ENCODE measurements at regions not wholly inside any gene's neighbourhood (a gene's known extent, or its start where the extent isn't known, plus 50 kb on each side); places are given as distances from the start of the nearest gene placed in this dataset.

DNA sequence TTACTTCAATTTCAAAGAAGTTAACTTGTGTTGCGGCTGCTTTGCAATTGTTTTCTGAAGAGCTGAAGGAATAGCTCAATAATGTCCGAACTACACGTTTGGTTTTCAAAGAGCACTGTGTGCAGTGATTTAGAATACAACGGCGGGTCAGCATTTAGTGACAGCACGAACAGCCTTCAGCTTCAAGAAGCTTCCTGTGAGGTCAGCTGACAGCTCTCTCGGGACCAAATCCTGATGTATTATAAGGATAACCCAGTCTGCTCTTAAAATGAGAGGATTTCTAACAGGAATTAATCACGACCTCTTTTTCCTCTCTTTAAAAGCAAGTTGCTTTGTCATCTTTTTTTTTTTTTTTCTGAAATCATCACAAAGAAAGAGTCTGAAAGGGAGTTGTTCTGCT lies 97.9 kb upstream of the UNC13C start:
- Histone ChIP-seq H3K4me3 (ENCODE audit: low read length in 2 of 2) (no peak overlapping the region), H3K27me3 (ENCODE audit: control insufficient read depth in 1 of 2, insufficient read depth in 2 of 2, low read length in 2 of 2) (no peaks in the 10 kb centered on the region), H3K9ac (ENCODE audit: low read length in 2 of 2) (no peak overlapping the region), H3K4me1 (ENCODE audit: control insufficient read depth, insufficient read depth, low read length) (no peaks in the 10 kb centered on the region), H3K9me3 (ENCODE audit: control insufficient read depth in 2 of 2, low read length in 2 of 2) (no peaks in the 10 kb centered on the region), H3K36me3 (ENCODE audit: control insufficient read depth in 2 of 2, insufficient read depth in 2 of 2, low read length in 2 of 2) (no peaks in the 10 kb centered on the region), H3K27ac (ENCODE audit: low read length) (no peak overlapping the region)

DNA sequence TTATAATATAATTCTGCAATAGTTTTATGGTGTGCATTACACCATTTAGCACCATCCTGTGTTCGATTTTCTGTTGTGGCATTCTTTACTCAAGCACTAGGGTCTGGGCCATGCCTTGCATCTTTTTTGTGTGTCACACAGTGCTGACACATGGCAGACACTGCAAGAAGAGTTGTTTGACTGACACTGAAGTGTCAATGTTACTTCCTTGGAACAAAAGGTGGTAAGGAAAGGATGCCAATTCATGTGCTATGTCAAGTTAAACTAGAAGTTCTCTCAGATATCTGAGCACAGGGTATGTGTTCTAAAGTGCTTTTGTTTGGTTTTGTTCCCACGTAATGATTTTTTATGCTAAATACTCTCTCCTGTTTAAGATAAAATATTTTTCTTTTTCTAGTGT lies 102.5 kb upstream of the UNC13C start:
- H3K4me1 ChIP-seq (ENCODE audit: control insufficient read depth, insufficient read depth, low read length): no peaks in the 10 kb centered on the region
- no peak overlapping the region for H3K4me3 ChIP-seq (ENCODE audit: low read length in 2 of 2)
- H3K36me3 ChIP-seq (ENCODE audit: control insufficient read depth in 2 of 2, insufficient read depth in 2 of 2, low read length in 2 of 2): no peaks in the 10 kb centered on the region
- H3K9ac ChIP-seq (ENCODE audit: low read length in 2 of 2): no peak overlapping the region
- no peaks in the 10 kb centered on the region for H3K27me3 ChIP-seq (ENCODE audit: control insufficient read depth in 1 of 2, insufficient read depth in 2 of 2, low read length in 2 of 2)
- no peak overlapping the region for H3K27ac ChIP-seq (ENCODE audit: low read length)
- H3K9me3 ChIP-seq (ENCODE audit: control insufficient read depth in 2 of 2, low read length in 2 of 2): no peaks in the 10 kb centered on the region

DNA sequence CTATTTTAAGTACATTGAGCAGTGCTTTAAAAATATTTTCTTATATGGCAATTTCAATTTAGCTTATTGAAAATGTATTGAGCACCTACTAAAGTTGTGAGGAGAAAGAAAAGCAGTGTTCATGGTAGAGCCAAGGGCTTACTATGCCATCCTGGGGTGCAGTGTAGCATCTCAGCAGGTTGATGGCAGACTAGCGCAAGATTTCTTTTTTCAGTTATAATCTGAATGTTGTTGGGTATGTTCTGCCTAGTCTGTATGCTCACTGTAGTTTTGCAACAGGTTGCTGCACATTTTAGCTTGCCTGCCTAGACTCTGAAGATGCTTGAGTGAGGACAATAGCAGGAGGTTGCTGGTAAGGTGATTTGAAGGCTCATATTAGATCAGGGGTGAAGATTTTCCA lies 103.1 kb upstream of the UNC13C start:
- H3K9ac ChIP-seq (ENCODE audit: low read length in 2 of 2): no peak overlapping the region
- no peaks in the 10 kb centered on the region for H3K4me1 ChIP-seq (ENCODE audit: control insufficient read depth, insufficient read depth, low read length)
- no peak overlapping the region for H3K27ac ChIP-seq (ENCODE audit: low read length)
- H3K9me3 ChIP-seq (ENCODE audit: control insufficient read depth in 2 of 2, low read length in 2 of 2): no peaks in the 10 kb centered on the region
- no peak overlapping the region for H3K4me3 ChIP-seq (ENCODE audit: low read length in 2 of 2)
- no peaks in the 10 kb centered on the region for H3K27me3 ChIP-seq (ENCODE audit: control insufficient read depth in 1 of 2, insufficient read depth in 2 of 2, low read length in 2 of 2)
- H3K36me3 ChIP-seq (ENCODE audit: control insufficient read depth in 2 of 2, insufficient read depth in 2 of 2, low read length in 2 of 2): no peaks in the 10 kb centered on the region

DNA sequence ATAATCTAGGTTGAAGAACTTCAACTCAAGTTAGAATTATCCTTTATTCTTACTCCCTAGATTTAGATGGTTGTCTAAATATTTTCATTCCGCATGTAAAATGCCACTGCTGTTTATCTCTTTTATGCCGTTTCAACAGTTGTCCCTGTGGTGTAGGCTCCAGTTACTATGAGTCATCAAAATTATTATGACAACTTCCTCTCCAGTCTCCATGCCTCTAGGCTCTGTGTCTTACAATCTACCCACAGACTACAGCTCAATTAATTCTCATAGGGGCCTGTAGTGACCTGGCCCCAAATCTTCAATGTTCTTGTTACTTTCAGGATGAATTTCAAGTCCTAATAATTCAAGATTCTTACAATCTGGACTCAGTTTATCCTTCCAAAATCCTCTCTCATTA lies 105.8 kb upstream of the UNC13C start:
- H3K9ac ChIP-seq (ENCODE audit: low read length in 2 of 2): no peak overlapping the region
- no peaks in the 10 kb centered on the region for H3K4me1 ChIP-seq (ENCODE audit: control insufficient read depth, insufficient read depth, low read length)
- no peaks in the 10 kb centered on the region for H3K9me3 ChIP-seq (ENCODE audit: control insufficient read depth in 2 of 2, low read length in 2 of 2)
- no peak overlapping the region for H3K4me3 ChIP-seq (ENCODE audit: low read length in 2 of 2)
- no peaks in the 10 kb centered on the region for H3K36me3 ChIP-seq (ENCODE audit: control insufficient read depth in 2 of 2, insufficient read depth in 2 of 2, low read length in 2 of 2)
- H3K27ac ChIP-seq (ENCODE audit: low read length): no peak overlapping the region
- H3K27me3 ChIP-seq (ENCODE audit: control insufficient read depth in 1 of 2, insufficient read depth in 2 of 2, low read length in 2 of 2): no peaks in the 10 kb centered on the region

DNA sequence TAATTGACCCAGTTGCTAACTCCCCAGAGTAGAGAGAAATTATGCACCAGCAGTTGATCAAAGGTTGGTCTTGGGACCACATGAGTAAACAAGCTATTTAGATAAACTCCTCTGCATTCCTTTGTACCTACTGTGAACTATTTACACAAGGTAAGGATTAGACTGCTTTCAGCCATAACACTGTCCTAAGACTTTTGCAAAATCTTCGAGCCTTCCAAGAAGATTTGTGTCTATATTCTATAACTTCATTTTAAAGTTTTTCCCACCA lies 108.5 kb upstream of the UNC13C start:
- Histone ChIP-seq H3K36me3 (ENCODE audit: control insufficient read depth in 2 of 2, insufficient read depth in 2 of 2, low read length in 2 of 2) (no peaks in the 10 kb centered on the region), H3K4me3 (ENCODE audit: low read length in 2 of 2) (no peak overlapping the region), H3K9me3 (ENCODE audit: control insufficient read depth in 2 of 2, low read length in 2 of 2) (no peaks in the 10 kb centered on the region), H3K4me1 (ENCODE audit: control insufficient read depth, insufficient read depth, low read length) (no peaks in the 10 kb centered on the region), H3K27ac (ENCODE audit: low read length) (no peak overlapping the region), H3K27me3 (ENCODE audit: control insufficient read depth in 1 of 2, insufficient read depth in 2 of 2, low read length in 2 of 2) (no peaks in the 10 kb centered on the region), H3K9ac (ENCODE audit: low read length in 2 of 2) (no peak overlapping the region)

DNA sequence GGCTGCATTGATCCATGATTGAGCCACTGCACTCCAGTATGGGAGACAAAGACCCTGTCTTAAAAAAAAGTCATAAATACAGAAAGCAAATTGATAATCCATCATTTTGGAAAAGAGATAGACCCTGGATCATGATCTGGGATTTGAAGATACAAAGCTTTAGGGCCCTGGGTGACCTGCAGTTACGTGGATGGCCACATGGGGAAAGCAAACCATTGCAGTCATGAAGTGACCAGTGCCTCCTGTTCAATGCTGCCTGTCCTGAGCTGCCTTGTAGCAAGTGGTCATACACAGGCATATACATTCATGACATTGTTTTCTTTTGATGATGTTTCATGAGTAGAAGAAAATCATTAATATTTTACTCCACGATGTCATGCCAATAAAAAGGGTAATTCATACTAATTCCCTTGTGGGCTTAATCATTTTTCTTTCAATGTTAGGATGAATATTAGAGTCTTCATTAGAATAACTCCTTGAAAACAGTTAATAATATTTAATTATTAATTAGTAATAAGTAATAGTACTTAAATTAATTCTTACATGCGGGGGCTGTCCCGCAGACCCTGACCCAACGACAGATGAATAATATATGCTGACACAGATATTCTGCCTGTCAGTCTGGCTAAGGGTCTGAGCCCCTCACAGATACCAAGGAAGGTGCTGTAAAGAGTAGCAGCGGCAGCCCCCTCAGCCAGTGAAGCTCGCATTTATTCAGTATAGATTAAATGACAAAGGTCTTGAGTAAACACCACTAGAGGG lies 109.0 kb upstream of the UNC13C start:
- no peak overlapping the region for H3K4me3 ChIP-seq (ENCODE audit: low read length in 2 of 2)
- no peaks in the 10 kb centered on the region for H3K4me1 ChIP-seq (ENCODE audit: control insufficient read depth, insufficient read depth, low read length)
- no peaks in the 10 kb centered on the region for H3K27me3 ChIP-seq (ENCODE audit: control insufficient read depth in 1 of 2, insufficient read depth in 2 of 2, low read length in 2 of 2)
- H3K9me3 ChIP-seq (ENCODE audit: control insufficient read depth in 2 of 2, low read length in 2 of 2): no peaks in the 10 kb centered on the region
- no peaks in the 10 kb centered on the region for H3K36me3 ChIP-seq (ENCODE audit: control insufficient read depth in 2 of 2, insufficient read depth in 2 of 2, low read length in 2 of 2)
- no peak overlapping the region for H3K27ac ChIP-seq (ENCODE audit: low read length)
- H3K9ac ChIP-seq (ENCODE audit: low read length in 2 of 2): no peak overlapping the region

DNA sequence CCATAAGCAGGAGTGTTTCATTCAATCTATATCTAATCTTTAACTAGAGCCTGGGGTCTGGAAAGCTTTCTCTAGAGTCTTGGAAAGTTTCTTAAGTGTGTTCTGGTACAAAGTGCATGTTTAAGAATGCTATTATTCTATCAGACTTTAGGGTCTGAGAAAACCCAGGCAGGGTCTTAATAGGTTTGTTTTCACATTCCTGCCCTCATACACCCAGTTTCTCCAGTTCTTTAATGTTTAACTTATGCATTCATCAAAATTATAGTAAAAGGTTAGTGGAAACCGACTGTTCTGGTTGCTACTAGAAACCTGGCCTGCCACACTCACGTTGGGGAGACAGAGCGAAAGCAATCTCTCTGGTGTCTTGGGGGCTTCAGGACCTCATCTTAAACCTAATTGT lies 102.9 kb upstream of the WDR72 start:
- Histone ChIP-seq H3K4me1 (ENCODE audit: control insufficient read depth, insufficient read depth, low read length) (no peaks in the 10 kb centered on the region), H3K9ac (ENCODE audit: low read length in 2 of 2) (no peak overlapping the region), H3K4me3 (ENCODE audit: low read length in 2 of 2) (no peak overlapping the region), H3K36me3 (ENCODE audit: control insufficient read depth in 2 of 2, insufficient read depth in 2 of 2, low read length in 2 of 2) (no peaks in the 10 kb centered on the region), H3K27ac (ENCODE audit: low read length) (no peak overlapping the region), H3K9me3 (ENCODE audit: control insufficient read depth in 2 of 2, low read length in 2 of 2) (no peaks in the 10 kb centered on the region), H3K27me3 (ENCODE audit: control insufficient read depth in 1 of 2, insufficient read depth in 2 of 2, low read length in 2 of 2) (no peaks in the 10 kb centered on the region)

DNA sequence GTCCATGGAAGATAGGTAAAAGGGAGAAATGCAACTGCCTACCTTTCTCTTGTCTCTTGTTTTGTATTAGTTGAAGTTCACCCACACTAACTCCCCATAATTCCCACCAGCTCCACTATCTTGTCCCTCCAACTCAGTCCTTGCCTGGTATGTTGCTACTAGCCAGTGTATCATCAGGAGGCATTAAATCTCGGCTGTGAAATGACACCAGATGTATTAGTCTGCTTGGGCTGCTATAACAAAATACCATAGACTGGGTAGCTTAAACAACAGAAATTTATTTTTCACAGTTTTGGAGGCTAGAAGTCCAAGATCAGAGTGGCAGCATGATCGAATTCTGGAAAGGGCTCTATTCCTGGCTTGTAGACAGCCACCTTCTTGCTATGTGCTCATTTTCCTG lies 102.3 kb upstream of the WDR72 start:
- Histone ChIP-seq H3K9me3 (ENCODE audit: control insufficient read depth in 2 of 2, low read length in 2 of 2) (no peaks in the 10 kb centered on the region), H3K27ac (ENCODE audit: low read length) (no peak overlapping the region), H3K4me1 (ENCODE audit: control insufficient read depth, insufficient read depth, low read length) (no peaks in the 10 kb centered on the region), H3K9ac (ENCODE audit: low read length in 2 of 2) (no peak overlapping the region), H3K36me3 (ENCODE audit: control insufficient read depth in 2 of 2, insufficient read depth in 2 of 2, low read length in 2 of 2) (no peaks in the 10 kb centered on the region), H3K27me3 (ENCODE audit: control insufficient read depth in 1 of 2, insufficient read depth in 2 of 2, low read length in 2 of 2) (no peaks in the 10 kb centered on the region), H3K4me3 (ENCODE audit: low read length in 2 of 2) (no peak overlapping the region)

DNA sequence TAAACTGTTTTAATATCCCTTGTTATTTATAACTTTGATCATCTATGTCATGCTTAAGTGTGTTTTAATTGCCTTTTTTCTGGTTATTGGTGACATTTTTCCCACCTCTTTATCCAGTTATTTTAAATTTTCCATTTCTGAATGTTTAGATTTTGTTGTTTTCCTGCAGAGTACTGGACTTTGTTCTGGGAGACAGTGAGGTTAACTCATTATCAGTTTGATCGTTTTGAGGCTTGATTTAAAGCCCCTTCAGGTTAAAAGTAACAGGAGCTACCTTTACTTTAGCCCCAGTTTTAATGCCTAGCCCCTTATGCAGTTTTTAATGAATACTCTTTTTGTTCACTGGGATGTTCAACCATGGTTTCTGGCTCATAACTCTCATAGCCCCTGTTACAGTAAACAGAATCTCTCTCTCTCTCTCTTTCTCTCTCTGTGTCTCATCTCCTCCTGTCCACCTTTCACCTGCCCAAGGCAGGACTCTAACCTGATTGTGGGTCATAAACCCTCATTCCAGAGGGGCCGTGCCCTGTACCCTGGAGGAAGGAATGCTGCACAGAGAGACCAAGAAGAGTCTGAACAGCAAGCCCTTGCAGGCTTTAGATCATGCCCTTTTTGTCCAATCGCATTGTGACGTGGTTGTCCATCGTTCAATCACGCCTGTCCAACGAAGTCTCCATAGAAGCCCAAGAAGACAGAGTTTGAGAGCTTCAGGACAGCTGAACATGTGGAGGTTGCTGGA lies 91.8 kb upstream of the WDR72 start:
- H3K9me3 ChIP-seq (ENCODE audit: control insufficient read depth in 2 of 2, low read length in 2 of 2): peaks cover 0 to 3% of the 10 kb centered on the region in 2 donors
- H3K4me1 ChIP-seq (ENCODE audit: control insufficient read depth, insufficient read depth, low read length): no peaks in the 10 kb centered on the region
- H3K36me3 ChIP-seq (ENCODE audit: control insufficient read depth in 2 of 2, insufficient read depth in 2 of 2, low read length in 2 of 2): no peaks in the 10 kb centered on the region
- no peaks in the 10 kb centered on the region for H3K27me3 ChIP-seq (ENCODE audit: control insufficient read depth in 1 of 2, insufficient read depth in 2 of 2, low read length in 2 of 2)
- no peak overlapping the region for H3K27ac ChIP-seq (ENCODE audit: low read length)
- H3K4me3 ChIP-seq (ENCODE audit: low read length in 2 of 2): no peak overlapping the region
- no peak overlapping the region for H3K9ac ChIP-seq (ENCODE audit: low read length in 2 of 2)

DNA sequence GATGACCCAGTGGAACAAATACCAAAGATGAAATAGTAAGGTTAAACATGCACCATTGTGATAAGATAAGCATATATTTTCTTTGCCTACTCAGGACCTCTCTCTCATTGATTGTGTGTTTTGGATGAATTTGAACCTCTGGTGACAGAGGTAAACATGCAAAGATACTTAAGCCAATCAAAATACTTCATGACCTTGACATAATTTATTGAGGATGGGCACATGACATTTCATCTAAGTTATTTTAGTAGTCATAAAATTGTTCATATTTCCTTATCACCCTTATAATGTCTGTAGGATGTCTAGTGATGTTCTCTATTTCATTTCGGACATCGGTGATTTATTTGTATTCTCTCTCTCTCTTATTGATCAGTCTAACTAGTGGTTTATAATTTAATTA lies 88.3 kb upstream of the WDR72 start:
- no peaks in the 10 kb centered on the region for H3K36me3 ChIP-seq (ENCODE audit: control insufficient read depth in 2 of 2, insufficient read depth in 2 of 2, low read length in 2 of 2)
- no peaks in the 10 kb centered on the region for H3K27me3 ChIP-seq (ENCODE audit: control insufficient read depth in 1 of 2, insufficient read depth in 2 of 2, low read length in 2 of 2)
- H3K9ac ChIP-seq (ENCODE audit: low read length in 2 of 2): no peak overlapping the region
- no peak overlapping the region for H3K27ac ChIP-seq (ENCODE audit: low read length)
- no peaks in the 10 kb centered on the region for H3K4me1 ChIP-seq (ENCODE audit: control insufficient read depth, insufficient read depth, low read length)
- H3K4me3 ChIP-seq (ENCODE audit: low read length in 2 of 2): no peak overlapping the region
- peaks cover 0 to 3% of the 10 kb centered on the region in 2 donors for H3K9me3 ChIP-seq (ENCODE audit: control insufficient read depth in 2 of 2, low read length in 2 of 2)

DNA sequence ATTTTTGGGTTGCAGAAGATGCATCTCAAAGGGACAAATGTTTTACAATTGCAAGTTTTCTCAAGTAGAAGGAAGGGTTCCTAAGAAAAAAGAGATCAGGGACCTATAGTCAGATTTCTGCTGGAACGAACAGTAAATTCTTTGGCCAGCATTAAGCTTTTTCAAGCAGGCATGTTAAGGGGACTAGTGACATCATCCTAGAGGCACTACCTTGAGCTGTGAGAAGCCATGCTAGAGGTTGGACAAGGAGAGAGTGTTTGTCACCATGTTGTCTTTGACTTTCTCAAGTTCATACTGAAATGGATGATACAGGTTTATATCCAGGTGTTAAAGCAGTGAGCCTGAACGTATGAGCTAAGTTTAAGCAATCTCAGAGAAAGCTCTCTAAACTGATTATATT lies 85.2 kb upstream of the WDR72 start:
- H3K27me3 ChIP-seq (ENCODE audit: control insufficient read depth in 1 of 2, insufficient read depth in 2 of 2, low read length in 2 of 2): no peaks in the 10 kb centered on the region
- no peaks in the 10 kb centered on the region for H3K9me3 ChIP-seq (ENCODE audit: control insufficient read depth in 2 of 2, low read length in 2 of 2)
- no peak overlapping the region for H3K27ac ChIP-seq (ENCODE audit: low read length)

More for the DNA sequence above, 85.2 kb upstream of the WDR72 start:
- Histone ChIP-seq H3K4me3 (ENCODE audit: low read length in 2 of 2) (no peak overlapping the region), H3K4me1 (ENCODE audit: control insufficient read depth, insufficient read depth, low read length) (no peaks in the 10 kb centered on the region), H3K36me3 (ENCODE audit: control insufficient read depth in 2 of 2, insufficient read depth in 2 of 2, low read length in 2 of 2) (no peaks in the 10 kb centered on the region), H3K9ac (ENCODE audit: low read length in 2 of 2) (no peak overlapping the region)
